Dendritic cell treated with granulocyte-macrophage colony-stimulating factor and Interleukin-4, amounts not matched to agents 40 ng/mL and 50 ng/mL, for 4 days (primary cell): ENCODE measurements at regions not wholly inside any gene's neighbourhood (a gene's known extent, or its start where the extent isn't known, plus 50 kb on each side); places are given as distances from the start of the nearest gene placed in this dataset.

Source experiments
- H3K27ac Mint-ChIP-seq: one replicate; pipeline ENCODE4 v1.8.0; 2022; ENCODE audit warnings: mild to moderate bottlenecking, mixed read lengths
- H3K27me3 Mint-ChIP-seq: one replicate; pipeline ENCODE4 v1.8.0; 2022; ENCODE audit warnings: mild to moderate bottlenecking, mixed read lengths
- H3K36me3 Mint-ChIP-seq: one replicate; pipeline ENCODE4 v1.8.0; 2022; ENCODE audit warnings: low read depth, mixed read lengths
- H3K4me1 Mint-ChIP-seq: one replicate; pipeline ENCODE4 v1.8.0; 2022; ENCODE audit warnings: low read depth, mixed read lengths
- H3K4me3 Mint-ChIP-seq: one replicate; pipeline ENCODE4 v1.8.0; 2022; ENCODE audit warnings: mild to moderate bottlenecking, moderate library complexity, mixed read lengths
- H3K9me3 Mint-ChIP-seq: one replicate; pipeline ENCODE4 v1.8.0; 2022; ENCODE audit warnings: mixed read lengths
- intact Hi-C: fragments of 100-400 bp; cut with micrococcal nuclease; formaldehyde crosslinking; loops from one replicate; pipeline ENCODE4 v1.15.0; 2022

DNA sequence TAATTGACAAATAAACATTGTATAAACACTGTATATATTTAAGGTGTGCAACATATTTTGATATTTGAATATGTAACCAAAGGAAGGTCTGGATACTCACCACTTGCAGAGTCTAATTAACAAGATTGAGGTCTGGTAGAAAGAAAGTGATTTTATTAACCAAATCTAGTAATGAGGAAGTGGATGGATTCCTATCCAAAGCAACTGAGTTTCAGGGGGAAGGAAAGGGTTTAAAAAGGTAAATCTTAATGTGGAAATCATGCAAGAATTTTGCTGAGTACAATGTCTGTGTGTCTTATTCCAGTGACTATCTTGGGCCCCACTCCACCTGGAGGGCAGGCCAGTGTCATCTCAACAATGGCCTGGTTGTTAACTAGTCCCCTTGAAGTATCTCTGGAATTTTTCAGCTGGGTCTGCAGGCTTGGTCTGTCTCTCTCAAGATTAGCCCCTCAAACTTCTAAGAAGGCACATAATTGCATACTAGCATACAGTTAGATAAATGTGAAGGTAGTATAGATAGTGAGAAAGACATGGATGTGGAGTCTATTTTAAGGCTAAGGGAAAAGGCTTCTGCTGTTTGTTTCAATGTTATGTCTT lies 262.7 kb upstream of the RGS18 start:
- intact Hi-C loops = no loop called here
- H3K36me3 Mint-ChIP-seq = no peaks in the 10 kb centered on the region
- no peak overlapping the region for H3K27ac Mint-ChIP-seq
- H3K4me3 Mint-ChIP-seq = no peak overlapping the region
- no peaks in the 10 kb centered on the region for H3K4me1 Mint-ChIP-seq
- H3K27me3 Mint-ChIP-seq = no peaks in the 10 kb centered on the region
- H3K9me3 Mint-ChIP-seq = peaks cover 16% of the 10 kb centered on the region

DNA sequence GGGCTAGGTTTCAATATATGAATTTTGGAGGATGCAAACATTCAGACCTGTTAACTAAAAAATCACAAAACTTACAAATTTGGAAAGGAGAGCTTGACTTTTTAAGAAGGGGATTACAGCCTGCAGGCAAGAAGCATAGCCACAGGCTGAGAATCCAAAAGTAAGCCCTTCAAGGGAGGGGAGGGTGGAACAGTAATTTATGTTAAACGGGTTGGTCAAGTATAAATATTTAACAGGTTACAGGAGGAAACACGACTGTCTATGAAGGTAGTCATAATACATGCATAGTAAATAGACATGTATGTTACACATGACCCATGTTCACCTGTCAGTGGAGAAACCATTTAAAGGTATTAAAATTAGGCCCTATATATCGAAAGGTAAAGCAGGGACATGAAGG lies 261.1 kb upstream of the RGS18 start:
- Mint-ChIP-seq H3K36me3 (no peaks in the 10 kb centered on the region), H3K4me1 (no peaks in the 10 kb centered on the region), H3K9me3 (peaks cover 13% of the 10 kb centered on the region), H3K27ac (no peak overlapping the region), H3K27me3 (no peaks in the 10 kb centered on the region), H3K4me3 (no peak overlapping the region)
- intact Hi-C loops = no loop called here

DNA sequence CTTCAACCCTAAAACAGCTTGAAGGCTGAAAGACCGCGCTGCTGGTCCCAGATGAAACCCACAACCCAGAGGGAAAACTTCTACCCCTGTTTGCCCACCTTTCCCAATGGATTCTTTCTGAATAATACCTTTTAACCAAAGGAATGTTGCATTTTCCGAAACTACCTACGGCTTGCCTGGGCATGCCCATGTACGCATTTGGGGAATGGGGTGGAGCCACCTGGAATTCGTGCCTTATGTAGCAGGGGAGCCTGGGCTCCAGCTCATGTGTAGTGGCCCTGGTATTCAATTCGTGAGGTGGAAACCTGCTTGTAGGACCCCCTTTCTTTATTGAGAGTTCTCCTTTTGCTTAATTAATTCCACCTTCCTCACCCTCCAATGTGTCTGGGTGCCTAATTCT lies 256.6 kb upstream of the RGS18 start:
- no peak overlapping the region for H3K4me3 Mint-ChIP-seq
- H3K36me3 Mint-ChIP-seq = no peaks in the 10 kb centered on the region
- no peaks in the 10 kb centered on the region for H3K27me3 Mint-ChIP-seq
- intact Hi-C loops = no loop called here
- H3K9me3 Mint-ChIP-seq = no peaks in the 10 kb centered on the region
- no peak overlapping the region for H3K27ac Mint-ChIP-seq
- no peaks in the 10 kb centered on the region for H3K4me1 Mint-ChIP-seq

DNA sequence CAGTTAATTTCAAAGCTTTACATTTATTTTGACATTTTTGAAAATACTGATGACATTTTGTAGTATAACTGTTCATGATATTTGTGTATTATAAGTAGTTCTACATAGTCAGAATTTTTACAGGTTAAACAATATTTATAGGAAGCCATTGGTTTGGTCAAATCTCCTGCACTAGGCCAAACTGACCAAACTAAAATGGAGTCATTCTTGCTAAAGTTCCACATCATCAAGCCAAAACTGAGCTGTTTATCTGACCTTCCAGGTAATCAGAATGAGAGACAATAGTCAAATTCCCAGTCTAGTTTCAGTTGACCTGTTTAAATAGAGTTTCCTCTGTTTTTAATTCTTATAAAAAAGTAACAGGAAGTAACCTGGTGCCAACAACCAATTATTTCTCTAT lies 253.3 kb upstream of the RGS18 start:
- H3K9me3 Mint-ChIP-seq = peaks cover 26% of the 10 kb centered on the region
- no peaks in the 10 kb centered on the region for H3K36me3 Mint-ChIP-seq
- no peak overlapping the region for H3K27ac Mint-ChIP-seq
- H3K4me3 Mint-ChIP-seq = no peak overlapping the region
- intact Hi-C loops = no loop called here
- no peaks in the 10 kb centered on the region for H3K4me1 Mint-ChIP-seq
- no peaks in the 10 kb centered on the region for H3K27me3 Mint-ChIP-seq

DNA sequence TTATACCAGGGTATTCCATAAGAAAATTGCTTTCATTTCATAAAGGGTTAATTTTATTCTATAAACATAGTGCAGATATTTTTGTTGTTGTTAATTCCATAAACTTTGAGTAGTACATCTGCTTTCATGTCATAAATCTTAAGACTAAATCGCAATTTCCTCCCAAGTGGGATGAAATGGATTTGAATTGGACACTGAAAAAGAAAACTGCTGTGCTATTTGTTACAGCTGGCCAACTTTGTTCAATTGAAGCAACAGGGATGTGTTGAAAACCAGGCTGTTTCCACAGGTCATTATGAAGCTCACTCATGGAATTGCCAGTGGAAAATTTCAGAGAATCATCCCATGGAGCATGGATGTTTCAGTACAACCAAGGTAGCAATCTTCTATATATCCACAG lies 252.5 kb upstream of the RGS18 start:
- H3K27ac Mint-ChIP-seq = no peak overlapping the region
- intact Hi-C loops = no loop called here
- H3K4me3 Mint-ChIP-seq = no peak overlapping the region
- H3K36me3 Mint-ChIP-seq = no peaks in the 10 kb centered on the region
- no peaks in the 10 kb centered on the region for H3K4me1 Mint-ChIP-seq
- peaks cover 34% of the 10 kb centered on the region for H3K9me3 Mint-ChIP-seq
- H3K27me3 Mint-ChIP-seq = no peaks in the 10 kb centered on the region

DNA sequence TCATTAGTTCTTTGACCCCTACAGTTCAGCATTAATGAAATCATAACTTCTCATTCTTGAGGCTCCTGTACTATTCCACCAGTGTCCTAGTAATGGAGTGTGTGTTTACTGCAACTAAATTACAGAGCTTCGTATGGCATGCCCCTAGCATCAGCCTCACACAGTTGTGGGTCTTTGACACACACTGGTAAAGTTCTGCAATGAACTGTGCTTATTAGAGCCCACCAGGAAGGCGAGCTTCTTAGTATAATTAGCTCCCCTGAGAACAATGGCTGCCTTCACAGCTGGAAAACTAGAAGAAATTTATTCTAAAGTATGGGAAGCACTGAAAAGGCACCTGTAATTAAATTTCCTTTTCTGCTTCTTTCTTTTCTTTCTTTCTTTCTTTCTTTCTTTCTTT lies 251.1 kb upstream of the RGS18 start:
- Mint-ChIP-seq H3K4me1 (no peaks in the 10 kb centered on the region), H3K9me3 (peaks cover 48% of the 10 kb centered on the region), H3K4me3 (no peak overlapping the region), H3K27me3 (no peaks in the 10 kb centered on the region), H3K27ac (no peak overlapping the region), H3K36me3 (no peaks in the 10 kb centered on the region)
- intact Hi-C loops = no loop called here

DNA sequence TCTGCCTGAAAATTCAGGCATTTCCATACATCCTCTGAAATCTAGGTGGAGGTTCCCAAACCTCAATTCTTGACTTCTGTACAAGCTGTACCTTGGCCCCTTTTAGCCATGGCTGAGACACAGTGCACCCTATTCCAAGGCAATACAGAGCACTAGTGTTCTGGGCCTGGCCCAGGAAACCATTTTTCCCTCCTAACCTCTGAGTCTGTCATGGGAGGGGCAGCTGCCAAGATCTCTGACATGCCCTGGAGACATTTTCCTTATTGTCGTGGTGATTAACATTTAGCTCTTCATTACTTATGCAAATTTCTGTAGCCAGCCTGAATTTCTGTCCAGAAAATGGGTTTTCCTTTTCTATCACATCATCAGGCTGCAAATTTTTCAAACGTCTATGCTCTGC lies 248.0 kb upstream of the RGS18 start:
- Mint-ChIP-seq H3K4me1 (no peaks in the 10 kb centered on the region), H3K9me3 (peaks cover 50% of the 10 kb centered on the region), H3K27me3 (no peaks in the 10 kb centered on the region), H3K27ac (no peak overlapping the region), H3K36me3 (no peaks in the 10 kb centered on the region), H3K4me3 (no peak overlapping the region)
- intact Hi-C loops = no loop called here

DNA sequence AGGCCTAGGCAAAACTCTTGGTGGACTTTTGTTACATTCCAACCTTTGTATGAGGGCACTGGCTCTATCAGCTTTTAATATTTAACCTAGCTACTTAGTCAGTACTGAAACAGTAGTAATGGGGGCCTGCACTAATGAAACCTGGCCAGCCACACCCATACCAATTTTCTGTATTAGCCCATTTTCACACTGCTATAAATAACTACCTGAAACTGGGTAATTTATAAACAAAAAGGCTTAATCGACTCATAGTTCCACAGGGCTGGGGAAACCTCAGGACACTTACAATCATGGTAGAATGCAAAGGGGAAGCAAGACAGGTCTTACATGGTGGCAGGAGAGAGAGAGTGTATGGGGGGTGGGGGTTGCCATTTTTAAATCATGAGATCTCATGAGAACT lies 245.7 kb upstream of the RGS18 start:
- intact Hi-C loops = no loop called here
- Mint-ChIP-seq H3K27ac (no peak overlapping the region), H3K36me3 (no peaks in the 10 kb centered on the region), H3K27me3 (no peaks in the 10 kb centered on the region), H3K4me1 (no peaks in the 10 kb centered on the region), H3K9me3 (peaks cover 48% of the 10 kb centered on the region), H3K4me3 (no peak overlapping the region)

DNA sequence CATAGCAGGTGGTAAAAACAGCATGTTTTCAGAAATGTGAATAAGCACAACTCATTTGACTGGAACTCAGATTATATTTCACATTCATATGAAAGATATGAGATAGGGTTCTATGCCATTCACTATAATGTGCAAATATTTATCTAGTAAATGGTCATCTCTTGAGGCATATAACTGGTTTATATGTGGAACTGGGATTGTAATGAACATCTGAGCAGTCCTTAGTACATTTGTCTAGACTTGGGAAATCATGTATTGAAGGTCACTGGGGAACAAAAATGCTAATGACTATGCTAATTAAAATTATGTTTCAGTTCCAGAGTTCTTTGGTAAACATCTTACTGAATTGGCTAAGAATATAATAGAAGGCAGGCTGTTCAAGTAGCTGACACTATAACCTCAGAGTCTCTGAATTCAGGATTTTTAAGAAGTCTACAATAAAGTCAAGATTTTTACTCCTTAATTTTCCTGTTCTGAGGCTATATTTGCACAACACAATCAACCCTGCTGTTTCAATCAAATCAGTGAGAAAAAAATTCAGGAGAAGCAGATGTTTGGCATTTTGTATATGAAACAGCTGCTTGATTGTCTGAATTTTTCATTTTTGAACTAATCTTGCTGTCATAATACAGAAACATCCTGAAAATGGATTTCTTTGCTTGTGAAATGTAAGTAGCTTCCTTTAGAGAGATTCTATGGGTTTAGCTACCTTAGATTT lies 244.8 kb upstream of the RGS18 start:
- Mint-ChIP-seq H3K27ac (no peak overlapping the region), H3K27me3 (no peaks in the 10 kb centered on the region), H3K4me1 (no peaks in the 10 kb centered on the region), H3K9me3 (peaks cover 39% of the 10 kb centered on the region), H3K4me3 (no peak overlapping the region), H3K36me3 (no peaks in the 10 kb centered on the region)
- intact Hi-C loops = no loop called here

DNA sequence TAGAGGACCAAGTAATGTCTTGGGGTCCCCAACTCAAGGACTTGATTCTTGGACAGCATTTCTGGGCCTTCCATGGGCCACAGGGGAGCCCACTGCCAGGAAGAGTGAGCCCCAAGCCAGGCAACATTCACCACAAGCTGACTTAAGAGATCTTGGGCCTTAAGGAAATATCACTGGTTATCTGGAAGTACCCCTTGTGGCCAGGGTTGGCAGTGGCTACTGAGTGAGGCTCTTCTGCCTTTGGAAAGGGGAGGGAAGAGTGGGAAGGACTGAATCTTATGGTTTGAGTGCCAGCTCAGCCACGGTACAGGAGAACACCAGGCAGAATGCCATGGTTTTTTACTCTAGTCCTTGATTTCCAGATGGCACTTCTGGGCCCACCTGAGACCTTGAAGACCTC lies 228.9 kb upstream of the RGS18 start:
- Mint-ChIP-seq H3K9me3 (peaks cover 44% of the 10 kb centered on the region), H3K4me3 (no peak overlapping the region)
- intact Hi-C loops = no loop called here

DNA sequence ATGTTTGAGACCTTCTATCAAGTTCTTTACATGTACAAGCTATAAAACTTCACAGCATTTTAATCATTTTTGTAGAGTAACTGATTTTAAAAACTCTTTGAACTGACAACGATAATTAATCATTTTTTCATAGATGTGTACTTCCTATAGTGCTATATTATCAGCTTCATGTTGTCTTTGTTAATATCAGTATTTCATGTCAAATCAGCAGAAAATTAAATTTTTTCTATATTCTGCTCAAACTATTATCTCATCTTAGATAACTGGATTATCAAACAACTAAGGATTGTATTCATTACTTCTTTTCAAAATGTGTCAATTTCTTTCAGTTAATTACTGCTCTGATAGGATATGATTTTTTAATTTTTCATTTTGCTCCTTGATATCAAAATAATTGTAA lies 214.6 kb upstream of the RGS18 start:
- H3K36me3 Mint-ChIP-seq = no peaks in the 10 kb centered on the region
- H3K27me3 Mint-ChIP-seq = no peaks in the 10 kb centered on the region
- peaks cover 6% of the 10 kb centered on the region for H3K9me3 Mint-ChIP-seq
- no peak overlapping the region for H3K27ac Mint-ChIP-seq
- no peak overlapping the region for H3K4me3 Mint-ChIP-seq
- intact Hi-C loops = no loop called here
- H3K4me1 Mint-ChIP-seq = no peaks in the 10 kb centered on the region

More for the DNA sequence above, 228.9 kb upstream of the RGS18 start:
- no peak overlapping the region for H3K27ac Mint-ChIP-seq
- no peaks in the 10 kb centered on the region for H3K27me3 Mint-ChIP-seq
- no peaks in the 10 kb centered on the region for H3K36me3 Mint-ChIP-seq
- no peaks in the 10 kb centered on the region for H3K4me1 Mint-ChIP-seq

DNA sequence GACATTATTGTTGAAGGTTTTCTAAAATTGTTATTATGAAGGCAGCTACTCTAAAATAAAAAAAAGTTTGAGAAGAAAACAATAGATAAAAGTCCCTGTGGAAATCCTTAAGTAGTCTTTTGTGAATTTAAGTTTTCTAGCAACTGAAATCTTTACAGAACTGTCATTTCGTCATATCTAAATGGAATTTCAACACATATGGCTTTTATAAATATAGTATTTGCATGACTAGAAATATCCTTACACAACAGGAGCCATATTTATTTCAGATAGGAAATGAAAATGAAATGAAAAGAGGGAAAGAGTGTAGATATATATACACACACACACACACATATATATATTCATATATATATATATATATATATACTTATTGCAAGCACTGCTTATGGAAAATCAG lies 204.7 kb upstream of the RGS18 start:
- Mint-ChIP-seq H3K27ac (no peak overlapping the region), H3K36me3 (no peaks in the 10 kb centered on the region), H3K4me1 (no peaks in the 10 kb centered on the region), H3K4me3 (no peak overlapping the region), H3K9me3 (peaks cover 17% of the 10 kb centered on the region), H3K27me3 (no peaks in the 10 kb centered on the region)
- intact Hi-C loops = no loop called here

DNA sequence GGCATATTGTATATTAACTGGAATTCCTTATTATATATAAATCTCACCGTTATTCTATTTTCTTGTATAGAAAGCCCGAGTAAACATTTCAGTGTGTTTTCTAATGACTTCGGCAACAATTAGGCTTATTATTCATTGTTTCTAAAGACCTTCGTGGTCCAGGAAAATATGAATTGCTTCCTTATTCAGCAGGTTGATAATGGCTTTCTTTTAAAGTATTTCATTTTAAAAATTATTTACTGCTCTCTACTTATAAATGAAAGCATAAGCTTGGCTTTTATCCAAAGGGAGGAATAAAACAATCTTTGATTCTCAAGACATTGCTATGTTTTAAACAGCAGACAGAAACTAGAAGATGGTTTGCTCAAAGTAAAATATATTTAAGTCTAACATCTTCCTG lies 198.4 kb upstream of the RGS18 start:
- peaks cover 11% of the 10 kb centered on the region for H3K4me1 Mint-ChIP-seq
- H3K36me3 Mint-ChIP-seq = no peaks in the 10 kb centered on the region
- intact Hi-C loops = no loop called here
- no peak overlapping the region for H3K27ac Mint-ChIP-seq
- no peak overlapping the region for H3K4me3 Mint-ChIP-seq
- H3K27me3 Mint-ChIP-seq = no peaks in the 10 kb centered on the region
- H3K9me3 Mint-ChIP-seq = no peaks in the 10 kb centered on the region

DNA sequence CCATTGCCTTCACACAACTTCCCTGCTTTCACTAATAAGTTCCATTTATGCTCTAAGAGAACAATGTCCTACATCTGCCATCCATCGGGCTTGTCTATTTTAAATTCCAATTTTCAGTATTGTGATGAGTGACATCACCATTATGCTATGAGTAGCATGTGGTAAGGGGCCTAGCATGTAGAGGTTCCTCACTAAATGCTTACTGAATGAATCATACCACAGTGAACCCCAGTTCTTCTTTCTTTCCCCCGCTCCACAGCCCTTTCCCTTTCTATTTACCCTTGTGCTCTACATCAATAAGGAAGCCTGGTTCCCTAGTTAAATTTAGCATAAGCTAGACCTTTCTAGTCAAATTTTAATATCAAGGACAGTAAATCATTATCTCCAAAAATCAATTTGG lies 195.0 kb upstream of the RGS18 start:
- Mint-ChIP-seq H3K27me3 (no peaks in the 10 kb centered on the region), H3K4me1 (peaks cover 11% of the 10 kb centered on the region), H3K36me3 (no peaks in the 10 kb centered on the region), H3K27ac (no peak overlapping the region), H3K9me3 (no peaks in the 10 kb centered on the region), H3K4me3 (no peak overlapping the region)
- intact Hi-C loops = no loop called here
